GM19468 (cell line): ENCODE measurements at regions not wholly inside any gene's neighbourhood (a gene's known extent, or its start where the extent isn't known, plus 50 kb on each side); places are given as distances from the start of the nearest gene placed in this dataset.
"Not testable (repeated sequence)": the region's sequence is repeated elsewhere in the genome, so short reads cannot be mapped to it uniquely, and the experiment has no call there.

Experiments
- ATAC-seq: cut with Tn5 transposase; IDR thresholded peaks from one replicate; pipeline ENCODE4 v1.9.1; 2021; ENCODE audit warnings: mild to moderate bottlenecking, moderate library complexity, moderate number of reproducible peaks; ENCODE audit not compliant: unreplicated experiment; ENCODE audit errors: extremely low read depth

DNA sequence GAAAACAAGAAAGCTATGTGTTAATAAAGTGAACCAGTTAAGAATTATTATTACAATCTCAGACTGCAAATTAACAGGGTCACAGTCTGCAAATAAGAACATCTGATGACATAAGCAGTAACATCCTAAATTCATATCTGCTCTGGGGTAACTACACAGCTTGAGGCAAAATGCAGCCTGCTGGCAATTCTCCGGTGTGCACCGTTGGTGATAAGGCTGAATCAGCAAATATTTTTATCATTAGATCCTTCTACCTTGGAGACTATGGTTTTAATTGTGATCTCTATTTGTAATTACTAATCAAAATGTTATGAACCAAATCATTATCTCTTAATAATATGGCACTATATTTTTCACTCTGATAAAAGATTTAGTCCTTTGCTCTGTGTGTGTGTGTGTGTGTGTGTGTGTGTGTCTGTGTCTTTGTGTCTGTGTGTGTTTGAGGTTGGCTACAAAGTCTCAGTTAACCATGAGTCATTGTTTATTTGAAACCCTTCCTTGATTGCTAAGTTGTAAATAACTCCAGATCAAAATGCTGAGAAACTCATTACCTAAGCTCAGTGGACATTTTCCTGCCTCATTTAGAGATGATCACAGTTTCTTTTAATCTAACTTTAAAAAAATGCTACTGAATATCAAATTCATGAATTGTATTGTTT is 442.6 kb downstream of the GXYLT1 start:
- no peak for ATAC-seq

DNA sequence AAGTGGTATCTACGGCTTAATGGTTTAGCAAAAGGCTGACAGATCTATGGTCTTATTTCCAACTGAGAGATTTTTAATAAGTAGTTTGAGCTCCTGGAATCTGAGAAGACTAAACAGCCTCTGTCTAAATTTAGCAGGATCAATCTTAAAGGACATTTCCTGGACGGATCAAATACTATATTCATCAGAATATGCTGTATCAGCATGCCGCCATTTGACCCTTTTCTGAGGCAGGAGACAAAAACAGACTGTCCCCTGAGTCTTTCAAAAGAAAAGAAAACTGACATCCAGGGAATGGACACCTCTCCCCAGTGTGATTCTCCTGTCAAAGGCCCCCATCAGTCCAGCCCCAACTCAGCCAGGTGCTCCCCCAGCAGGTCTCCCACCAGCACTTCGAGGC is 443.7 kb downstream of the GXYLT1 start:
- no peak for ATAC-seq

DNA sequence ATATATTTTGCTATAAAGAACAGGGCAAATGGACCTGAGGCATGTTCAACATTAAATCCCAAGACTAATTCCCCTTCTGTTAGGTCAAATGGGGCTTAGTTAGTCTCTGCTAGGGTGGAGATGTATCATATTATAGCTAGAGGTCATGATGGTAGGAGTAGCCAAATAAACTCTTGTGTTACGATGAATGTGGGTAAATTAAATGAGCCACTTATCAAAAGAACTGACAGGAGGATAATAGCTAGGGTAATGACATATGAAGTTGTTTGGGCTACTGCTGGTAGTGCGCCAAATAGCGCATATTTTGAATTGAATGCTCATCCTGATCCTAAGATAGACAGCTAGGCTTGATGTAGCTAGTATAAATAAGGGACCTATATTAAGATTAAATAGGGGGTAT is 445.0 kb downstream of the GXYLT1 start:
- ATAC-seq, result no peak

DNA sequence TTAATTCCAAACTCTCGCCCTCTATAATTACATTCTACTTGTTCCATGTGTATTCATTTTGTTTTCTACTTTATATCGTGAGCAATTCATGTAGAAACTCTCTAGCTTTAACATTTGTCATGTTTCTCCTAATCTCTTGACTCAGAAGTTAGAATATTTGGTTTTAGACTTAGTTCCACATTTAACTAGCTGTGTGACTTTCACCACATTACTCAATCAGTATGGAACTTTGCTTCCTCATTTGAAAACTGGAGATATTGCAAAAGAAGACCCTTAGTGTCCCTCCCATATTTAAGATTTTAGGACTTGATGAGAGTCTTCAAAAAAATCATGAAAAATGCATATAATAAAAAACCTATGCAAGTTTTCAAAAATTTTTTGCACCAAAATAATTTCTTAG is 447.5 kb downstream of the GXYLT1 start:
- no peak for ATAC-seq

DNA sequence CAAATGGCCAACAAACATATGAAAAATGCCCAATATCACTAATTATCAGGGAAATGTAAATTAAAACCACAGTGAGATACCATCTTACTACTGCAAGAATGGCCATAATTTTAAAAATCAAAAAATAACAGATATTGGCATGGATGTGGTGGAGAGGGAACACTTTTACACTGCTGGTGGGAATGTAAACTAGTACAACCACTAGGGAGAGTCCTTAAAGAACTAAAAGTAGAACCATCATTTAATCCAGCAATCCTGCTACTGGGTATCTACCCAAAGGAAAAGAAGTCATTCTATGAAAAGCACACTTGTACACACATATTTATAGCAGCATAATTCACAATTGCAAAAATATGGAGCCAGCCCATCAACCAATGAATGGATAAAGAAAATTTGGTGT is 459.7 kb downstream of the GXYLT1 start:
- ATAC-seq, result no peak

DNA sequence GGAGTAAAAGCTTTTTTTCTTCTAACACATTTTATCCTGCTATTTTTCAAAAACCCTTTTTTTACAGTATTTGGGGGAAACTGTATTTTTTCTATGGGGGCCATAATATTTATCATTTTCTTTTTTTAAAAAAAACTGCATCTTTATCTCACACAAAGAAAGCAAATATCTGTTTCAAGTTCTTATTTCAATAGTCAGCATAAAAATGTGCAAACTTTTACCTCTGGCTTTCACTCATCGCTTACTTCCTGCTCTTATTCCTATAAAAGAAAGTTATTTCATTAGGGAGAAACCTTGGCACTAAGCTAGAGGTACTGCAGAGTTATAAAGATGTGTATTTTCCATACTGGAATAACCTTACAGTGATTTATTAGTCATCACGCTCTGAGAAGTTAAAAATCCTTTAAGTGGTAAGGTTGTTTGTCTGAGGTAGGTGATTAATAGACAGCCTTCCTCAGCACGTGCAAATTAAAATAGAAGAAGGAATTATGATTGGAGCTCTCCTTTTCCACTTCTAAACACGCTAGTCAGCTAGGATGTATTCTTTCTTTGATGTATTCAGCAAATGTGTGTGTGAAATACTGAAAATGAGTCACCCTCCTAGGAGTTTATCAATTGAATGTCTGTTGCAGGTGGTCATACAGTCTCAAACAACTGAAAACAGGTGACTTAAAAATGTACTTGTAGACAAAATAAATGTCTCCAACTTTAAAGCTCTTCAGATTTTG is 461.0 kb downstream of the GXYLT1 start:
- ATAC-seq, result no peak

DNA sequence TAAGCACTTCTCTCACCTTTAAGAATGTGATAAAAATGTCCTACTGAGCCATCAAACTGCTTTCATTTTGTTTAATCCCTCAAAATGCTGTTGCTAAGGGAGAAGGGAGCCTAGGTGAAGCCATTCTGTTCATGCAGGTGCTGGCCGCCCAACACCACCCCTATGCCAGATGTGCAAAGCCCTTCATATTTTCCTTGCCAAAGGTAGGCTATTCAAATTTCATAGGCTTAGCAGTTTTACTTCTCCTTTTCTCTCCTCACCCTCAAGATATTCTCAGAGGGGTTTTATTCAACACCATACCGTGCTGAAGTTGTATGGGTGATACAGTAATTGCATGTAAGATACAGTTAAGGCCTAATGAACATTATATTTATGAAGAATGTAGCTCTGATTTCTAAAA is 461.7 kb downstream of the GXYLT1 start:
- peak; percentile 32 for ATAC-seq

DNA sequence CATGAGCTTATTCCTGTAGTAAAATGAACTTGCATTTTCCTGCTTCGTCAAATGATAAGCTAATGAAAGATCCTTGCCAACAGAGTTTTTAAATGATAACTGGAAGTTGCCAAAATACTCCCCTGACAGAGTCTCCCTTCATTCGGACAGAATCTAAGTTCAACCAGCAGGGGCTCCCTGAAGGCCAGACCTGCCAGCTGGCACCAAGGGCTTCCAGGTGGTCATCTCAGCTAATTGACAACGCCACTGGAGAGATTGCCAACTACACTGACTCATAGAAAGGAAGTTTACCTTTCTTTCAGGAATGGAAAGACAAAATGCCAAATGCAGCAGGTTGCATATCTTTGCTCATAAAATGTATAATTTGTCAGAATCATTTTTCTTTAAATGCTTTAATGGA is 462.8 kb downstream of the GXYLT1 start:
- ATAC-seq, result no peak

DNA sequence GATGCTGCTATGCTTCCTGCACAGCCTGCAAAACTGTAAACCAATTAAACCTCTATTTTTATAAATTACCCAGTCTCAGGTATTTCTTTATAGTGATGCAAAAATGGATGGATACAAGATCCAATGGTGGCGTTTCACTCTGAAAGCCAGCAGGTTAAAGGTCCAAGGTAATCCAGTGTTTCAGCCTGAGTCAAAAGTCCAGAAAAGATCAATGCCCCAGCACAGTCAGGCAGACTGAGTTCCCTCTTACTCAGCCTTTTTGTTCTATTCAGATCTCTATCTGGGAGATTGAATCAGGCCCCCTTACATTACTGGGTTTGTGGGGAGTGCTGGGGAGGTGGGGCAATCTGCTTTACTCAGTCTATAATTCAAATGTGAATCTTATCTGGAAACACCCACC is 464.5 kb downstream of the GXYLT1 start:
- ATAC-seq, result no peak

DNA sequence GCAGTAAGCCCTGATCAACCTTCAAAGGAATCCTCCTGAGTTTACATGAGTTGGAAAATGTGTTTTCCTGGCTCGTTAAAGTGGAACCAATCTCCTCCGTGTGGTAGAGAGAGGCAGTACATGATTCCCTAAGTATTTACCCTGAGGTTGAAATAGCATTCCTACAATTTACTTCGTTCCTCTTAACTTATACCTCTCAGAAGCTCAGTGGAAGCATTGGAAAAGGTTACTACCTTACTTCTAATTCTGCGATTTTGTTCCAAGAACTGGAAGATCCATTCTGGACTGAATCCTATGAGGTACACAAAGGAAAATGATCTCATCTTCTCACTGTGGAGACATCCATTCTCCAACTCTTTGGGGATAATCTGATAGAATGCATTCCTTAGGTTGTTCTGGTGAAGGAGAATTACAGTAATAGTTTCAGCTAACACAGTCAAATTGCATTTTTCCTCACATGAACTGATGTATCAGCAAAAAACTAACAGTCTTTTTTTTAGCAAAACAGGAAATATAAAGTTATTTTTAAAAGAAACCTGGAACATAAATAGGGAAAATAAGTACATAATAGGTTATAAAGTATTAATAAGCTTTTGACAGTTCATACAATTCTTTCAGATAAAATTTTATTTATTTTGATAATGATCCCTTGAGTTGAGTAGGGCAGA is 475.6 kb downstream of the PDZRN4 start:
- ATAC-seq, result no peak

DNA sequence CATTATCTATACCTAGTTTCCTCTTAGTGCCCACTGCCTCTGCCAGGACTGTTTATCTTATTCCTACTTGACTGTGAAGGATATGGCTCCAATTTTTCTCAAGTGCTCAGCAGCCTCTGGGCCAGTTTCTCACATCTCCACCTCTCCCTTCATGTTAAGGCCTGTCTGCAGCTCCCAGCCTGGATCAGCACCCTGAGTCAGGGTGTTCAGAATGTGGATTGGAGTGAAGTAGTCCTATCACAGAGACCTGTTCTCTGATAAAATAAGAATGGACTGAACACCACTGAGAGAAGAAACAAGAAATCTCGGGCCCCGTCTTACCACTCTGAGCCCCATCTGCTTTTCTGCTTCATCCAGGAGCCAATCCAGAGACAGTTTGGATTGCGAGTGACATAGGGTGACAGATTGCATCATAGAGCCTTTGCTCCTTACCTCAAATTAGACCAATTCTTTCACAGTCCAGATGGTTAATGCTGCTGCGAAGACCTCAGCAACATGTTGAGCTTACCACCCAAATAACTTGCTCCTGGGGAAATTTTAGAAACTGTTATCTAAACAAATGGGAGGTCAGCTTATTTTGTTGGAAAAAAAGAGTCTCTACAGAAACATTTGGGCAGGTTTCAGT is 473.1 kb downstream of the PDZRN4 start:
- ATAC-seq, result no peak

DNA sequence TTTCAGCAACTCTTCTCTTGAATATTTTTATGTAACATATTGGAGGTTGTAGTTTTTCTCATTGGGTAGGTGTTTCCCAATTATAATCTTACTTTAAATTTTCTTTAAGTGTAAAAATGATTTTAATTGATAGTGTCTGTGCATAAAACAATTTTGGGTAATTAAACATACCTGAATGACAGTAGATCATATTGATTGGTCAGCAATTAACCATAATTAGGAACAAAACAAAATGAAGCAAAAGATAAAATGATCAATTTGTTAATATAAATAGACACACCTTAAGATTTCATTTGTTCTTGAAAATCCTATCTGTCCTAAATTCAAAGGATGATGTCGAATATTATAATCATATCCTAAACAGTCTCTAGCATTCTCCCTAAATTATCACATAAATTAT is 468.3 kb downstream of the PDZRN4 start:
- ATAC-seq, result no peak

DNA sequence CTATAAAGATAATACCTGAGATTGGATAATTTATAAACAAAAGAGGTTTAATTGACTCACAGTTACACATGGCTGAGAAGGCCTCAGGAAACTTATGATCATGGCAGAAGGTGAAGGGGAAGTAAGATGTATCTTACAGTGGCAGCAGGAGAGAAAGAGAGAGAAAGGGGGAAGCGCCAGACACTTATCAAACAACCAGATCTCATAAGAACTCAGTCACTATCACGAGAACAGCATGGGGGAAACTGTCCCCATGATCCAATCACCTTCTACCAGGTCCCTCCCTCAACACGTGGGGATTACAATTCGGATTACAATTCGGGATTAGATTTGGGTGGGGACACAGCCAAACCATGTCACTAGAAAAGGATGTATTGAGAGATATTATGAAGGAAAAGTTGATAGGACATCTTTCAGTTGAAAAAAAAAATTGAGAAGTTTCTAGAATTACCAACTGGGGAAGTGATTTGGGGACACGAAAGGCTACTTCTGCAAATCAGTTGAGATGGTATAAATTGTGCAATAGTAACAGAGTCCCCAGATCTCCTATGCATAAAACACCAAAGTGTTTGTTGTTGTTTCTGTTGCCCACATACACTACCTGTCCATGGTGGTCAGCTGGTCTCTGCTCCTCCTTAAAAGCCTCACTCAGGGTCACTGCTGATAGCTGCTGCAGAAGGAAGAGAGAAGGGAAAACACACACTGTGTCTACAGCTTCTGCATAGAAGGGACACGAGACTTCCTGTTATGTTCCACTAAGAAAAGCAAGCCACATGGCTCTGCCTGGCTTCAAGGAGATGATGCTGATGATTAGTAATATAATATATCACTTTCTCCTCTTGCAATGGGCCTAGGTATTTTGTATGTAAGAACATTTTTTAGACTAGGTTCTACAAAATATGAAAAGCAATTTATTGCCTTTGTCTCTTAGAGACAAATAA is 465.5 kb downstream of the PDZRN4 start:
- no peak for ATAC-seq

DNA sequence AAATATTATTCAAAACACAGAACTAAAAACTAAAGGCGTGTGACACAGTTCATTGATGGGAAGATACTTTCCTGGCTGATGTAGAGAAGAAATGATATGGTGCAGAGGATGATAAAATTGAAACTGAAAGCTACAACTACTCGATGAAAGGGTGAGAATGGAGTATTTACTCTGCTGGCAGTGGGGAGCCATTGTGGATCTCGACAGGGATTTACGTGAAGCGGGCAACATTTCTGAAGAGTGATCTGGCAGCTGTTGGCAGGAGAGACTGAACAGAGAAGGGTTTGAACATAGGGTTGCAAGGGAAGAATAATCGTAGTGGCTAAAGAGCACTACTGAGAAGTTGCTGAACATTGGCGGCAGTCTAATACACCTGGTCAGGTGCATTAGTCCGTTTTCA is 464.9 kb downstream of the PDZRN4 start:
- no peak for ATAC-seq

DNA sequence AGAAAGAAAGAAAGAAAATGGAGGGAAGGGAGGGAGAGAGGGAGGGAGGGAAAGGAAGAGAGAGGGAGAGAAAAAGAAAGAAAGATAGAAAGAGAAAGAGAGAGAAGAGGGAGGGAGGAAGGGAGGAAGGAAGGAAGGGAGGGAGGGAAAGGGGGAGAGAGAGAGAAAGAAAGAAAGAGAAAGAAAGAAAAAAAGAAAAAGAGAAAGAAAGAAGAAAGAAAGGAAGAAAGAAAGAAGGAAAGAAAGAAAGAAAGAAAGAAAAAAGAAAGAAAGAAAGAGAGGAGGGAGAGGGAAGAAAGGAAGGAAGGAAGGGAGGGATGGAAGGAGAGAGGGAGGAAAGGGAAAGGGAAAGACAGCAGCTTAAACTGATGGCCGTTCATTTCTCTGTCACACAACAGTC is 457.5 kb downstream of the PDZRN4 start:
- no peak for ATAC-seq

DNA sequence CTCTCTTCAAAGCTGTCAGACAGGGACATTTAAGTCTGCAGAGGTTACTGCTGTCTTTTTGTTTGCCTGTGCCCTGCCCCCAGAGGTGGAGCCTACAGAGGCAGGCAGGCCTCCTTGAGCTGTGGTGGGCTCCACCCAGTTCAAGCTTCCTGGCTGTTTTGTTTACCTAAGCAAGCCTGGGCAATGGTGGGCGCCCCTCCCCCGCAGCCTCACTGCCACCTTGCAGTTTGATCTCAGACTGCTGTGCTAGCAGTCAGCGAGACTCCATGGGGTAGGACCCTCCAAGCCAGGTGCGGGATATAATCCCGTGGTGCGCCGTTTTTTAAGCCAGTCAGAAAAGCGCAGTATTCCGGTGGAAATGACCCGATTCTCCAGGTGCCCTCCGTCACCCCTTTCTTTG is 454.7 kb downstream of the PDZRN4 start:
- ATAC-seq, result not testable (repeated sequence)

DNA sequence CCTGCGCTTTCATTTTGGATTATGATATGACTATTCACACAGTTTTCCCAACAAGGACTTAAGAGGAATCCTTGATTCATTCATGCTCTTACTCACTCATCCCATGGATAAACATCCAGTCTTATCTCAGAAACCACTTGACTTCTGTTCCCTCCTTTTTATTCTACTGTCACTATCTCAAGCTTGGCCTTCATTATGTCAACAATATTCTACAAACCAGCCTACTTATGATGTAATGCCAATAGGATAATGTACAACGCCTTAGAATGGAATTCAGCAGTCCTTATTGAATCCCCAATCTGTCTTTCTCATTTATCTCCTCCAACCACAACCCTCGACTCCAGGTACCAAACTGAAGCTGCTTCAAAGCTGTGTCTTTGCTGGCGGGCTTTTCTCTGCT is 448.5 kb downstream of the PDZRN4 start:
- ATAC-seq, result no peak

DNA sequence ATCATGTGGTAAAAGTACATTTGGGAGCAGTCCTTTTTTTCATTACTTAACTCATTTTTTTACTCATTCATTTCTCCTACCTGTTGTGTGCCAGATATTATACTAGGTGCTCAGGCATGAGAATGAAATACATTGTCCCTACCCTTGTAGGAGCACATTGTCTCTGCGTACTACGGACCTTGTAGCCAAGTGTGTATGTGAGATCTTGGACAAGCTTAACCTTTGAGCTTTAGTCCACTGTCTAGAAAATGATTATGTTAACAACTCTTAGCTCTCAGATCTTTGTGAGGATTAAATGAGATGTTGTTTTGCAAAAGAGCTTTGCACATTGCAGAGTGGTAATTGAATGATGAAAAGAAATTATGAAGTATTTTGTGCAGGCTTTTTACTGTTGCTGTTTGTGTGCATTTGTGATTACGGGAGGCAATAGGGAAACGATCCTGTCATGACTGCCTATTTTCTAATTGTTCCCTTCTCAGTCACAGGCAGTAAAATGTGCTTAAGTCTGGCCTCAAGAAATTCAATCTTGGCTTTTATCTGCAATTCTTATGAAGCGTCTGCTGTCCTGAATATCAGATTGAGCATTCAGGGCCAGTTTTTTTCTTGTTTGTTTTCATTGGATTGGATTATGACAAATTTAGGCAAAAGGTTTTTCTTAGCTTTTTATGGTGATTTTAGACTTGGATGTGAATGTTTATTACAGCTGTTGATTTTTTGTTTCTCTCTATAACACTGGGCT is 447.7 kb downstream of the PDZRN4 start:
- no peak for ATAC-seq

DNA sequence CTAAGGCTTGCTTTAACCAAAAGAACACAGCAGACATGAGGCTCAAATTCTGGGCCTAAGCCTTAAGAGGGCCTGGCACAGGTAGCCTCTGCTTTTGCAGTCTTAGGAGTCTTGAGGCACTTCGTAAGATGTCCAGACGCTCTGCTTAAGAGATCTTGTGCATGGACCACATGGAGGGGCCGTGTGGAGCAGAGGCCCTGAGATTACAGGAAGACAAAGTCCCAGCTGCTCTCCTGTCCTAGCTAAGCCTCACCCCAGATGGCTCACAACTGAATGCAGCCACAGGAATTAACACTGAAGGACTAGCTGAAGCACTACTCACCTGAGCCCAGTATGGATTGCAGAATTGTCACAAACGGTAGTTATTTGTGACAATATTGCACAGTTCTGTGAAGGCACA is 446.0 kb downstream of the PDZRN4 start:
- ATAC-seq, result no peak
